HepG2 (cell line): ENCODE measurements at regions not wholly inside any gene's neighbourhood (a gene's known extent, or its start where the extent isn't known, plus 50 kb on each side); places are given as distances from the start of the nearest gene placed in this dataset.

Experiments used
- ATAC-seq: fragments of 200-7000 bp; cut with Tn5 transposase; 3 replicates; pipeline ENCODE4 v1.9.1; 2020; ENCODE audit warnings: mild to moderate bottlenecking, moderate library complexity
- BruUV-seq: library from RNA; stranded (reverse); fragments of 400-500 nt; replicated peaks from 2 replicates; lab custom pipeline; 2021; lab: Mats Ljungman, UMichigan
- CTCF ChIA-PET: fragments of 300-600 bp; formaldehyde crosslinking; extraction: SDS; loops from one replicate; lab custom pipeline; 2021; ENCODE audit warnings: low total read pairs, inconsistent platforms, low intra/inter-chr PET ratio; lab: Yijun Ruan, JAX
- POLR2A ChIA-PET: fragments of 350-600 bp; sonication (Branson Sonifier 250); formaldehyde crosslinking; loops from one replicate; lab custom pipeline; 2020; ENCODE audit warnings: antibody characterized with exemption, inconsistent platforms; lab: Yijun Ruan, JAX
- DNase-seq: peaks from one replicate; pipeline ENCODE4 v3.0.0-alpha.2; 2015; ENCODE audit warnings: low spot score
- FAIRE-seq: peaks from 3 replicates; lab custom pipeline; 2011; peaks lifted over from hg19 to GRCh38; lab: Jason Lieb, UNC
- H2AFZ ChIP-seq: one replicate; pipeline ENCODE4 v1.6.1; 2011; ENCODE audit warnings: low read length, inconsistent platforms
- H3K27ac ChIP-seq: fragments of 300-600 bp; 3 replicates; pipeline ENCODE4 v1.8.0; 2011; ENCODE audit warnings: mixed run types, mild to moderate bottlenecking, mixed read lengths, low read length, inconsistent platforms; ENCODE audit not compliant: insufficient read depth; ENCODE audit errors: extremely low read length
- H3K27me3 ChIP-seq, 2 experiments: fragments of 200-600 bp in 1 of 2; 2 replicates in 1 of 2; 3 replicates in 1 of 2; pipeline versions ENCODE4 v1.6.0 to v1.8.0; 2011; ENCODE audit warnings: low read length in 2 of 2, mild to moderate bottlenecking in 2 of 2, moderate library complexity in 2 of 2, inconsistent platforms in 1 of 2; ENCODE audit not compliant: insufficient read depth in 2 of 2, control insufficient read depth in 1 of 2
- H3K36me3 ChIP-seq, 2 experiments: fragments of 200-600 bp in 1 of 2; replicated peaks in 1 of 2; 2 replicates in 1 of 2; 3 replicates in 1 of 2; pipeline versions ENCODE4 v1.5.1 to v1.8.0; 2011; ENCODE audit warnings: low read length in 2 of 2, inconsistent platforms in 1 of 2; ENCODE audit not compliant: insufficient read depth in 2 of 2, control insufficient read depth in 1 of 2
- H3K4me1 ChIP-seq: 2 replicates; pipeline ENCODE4 v1.5.1; 2012; ENCODE audit warnings: low read length, inconsistent platforms; ENCODE audit not compliant: insufficient read depth
- H3K4me2 ChIP-seq: 2 replicates; pipeline ENCODE4 v1.6.0; 2011; ENCODE audit warnings: low read depth, low read length, inconsistent platforms
- H3K4me3 ChIP-seq, 3 experiments: fragments of 200-600 bp in 1 of 3; sonication (generic), shearing (Covaris generic) in 1 of 3; replicated peaks in 1 of 3; 2 replicates each; pipeline ENCODE4 v1.5.1; 2011 to 2016; ENCODE audit warnings: low read length in 3 of 3, inconsistent platforms in 2 of 3, low read depth in 2 of 3, mild to moderate bottlenecking in 2 of 3, control low read depth in 1 of 3, mixed read lengths in 1 of 3; ENCODE audit not compliant: insufficient read depth in 1 of 3
- H3K79me2 ChIP-seq: one replicate; pipeline ENCODE4 v1.6.1; 2011; ENCODE audit warnings: low read length, inconsistent platforms; ENCODE audit not compliant: insufficient read depth
- H3K9ac ChIP-seq: 2 replicates; pipeline ENCODE4 v1.6.0; 2011; ENCODE audit warnings: mild to moderate bottlenecking, low read depth, low read length, inconsistent platforms; ENCODE audit not compliant: insufficient read depth
- H3K9me3 ChIP-seq: 2 replicates; pipeline ENCODE4 v1.5.1; 2012; ENCODE audit warnings: mild to moderate bottlenecking, low read length
- H4K20me1 ChIP-seq: 2 replicates; pipeline ENCODE4 v1.6.0; 2011; ENCODE audit warnings: inconsistent platforms, mild to moderate bottlenecking, low read length, moderate library complexity; ENCODE audit not compliant: insufficient read depth
- ARID3A ChIP-seq: IDR thresholded peaks from 2 replicates; pipeline ENCODE4 v1.6.1; 2012; ENCODE audit warnings: low read depth, low read length, improper control_type of control experiment
- ATRX ChIP-seq: sonication (generic); formaldehyde crosslinking; IDR thresholded peaks from 2 replicates; pipeline ENCODE4 v1.4.0; 2020; ENCODE audit warnings: missing genetic modification reagents, borderline replicate concordance
- FOSL1 ChIP-seq: sonication (generic); formaldehyde crosslinking; IDR thresholded peaks from 2 replicates; pipeline ENCODE4 v1.9.0; 2021; ENCODE audit warnings: missing genetic modification reagents, borderline replicate concordance
- IKZF1 ChIP-seq: fragments of 450-650 bp; IDR thresholded peaks from 2 replicates; pipeline ENCODE4 v1.7.1; 2016
- SIX4 ChIP-seq: sonication (generic); formaldehyde crosslinking; IDR thresholded peaks from 2 replicates; pipeline ENCODE4 v1.4.0; 2020; ENCODE audit warnings: missing genetic modification reagents
- SNAI1 ChIP-seq: sonication (generic); formaldehyde crosslinking; IDR thresholded peaks from 2 replicates; pipeline ENCODE4 v1.5.0; 2020; ENCODE audit warnings: mild to moderate bottlenecking, missing genetic modification reagents, borderline replicate concordance
- SRSF4 ChIP-seq: fragments of 200-400 bp; formaldehyde crosslinking; IDR thresholded peaks from one replicate; pipeline ENCODE4 v1.6.1; 2018; ENCODE audit warnings: mild to moderate bottlenecking, low read depth, low read length, moderate library complexity; ENCODE audit not compliant: poor library complexity, severe bottlenecking
- TBX2 ChIP-seq: sonication (generic); formaldehyde crosslinking; IDR thresholded peaks from 2 replicates; pipeline ENCODE4 v1.5.0; 2020; ENCODE audit warnings: missing genetic modification reagents, mild to moderate bottlenecking, borderline replicate concordance
- ZBTB1 ChIP-seq: sonication (generic); formaldehyde crosslinking; IDR thresholded peaks from 2 replicates; pipeline ENCODE4 v1.4.0; 2020; ENCODE audit warnings: missing genetic modification reagents, borderline replicate concordance
- ZNF629 ChIP-seq: sonication (generic); formaldehyde crosslinking; conservative IDR thresholded peaks from 2 replicates; pipeline ENCODE4 v1.5.0; 2020; ENCODE audit warnings: missing genetic modification reagents
- WGBS: methylation state at CpG from one replicate; pipeline ENCODE4 v1.1.6; 2017; ENCODE audit warnings: low lambda C conversion rate; 5-methylcytosine and 5-hydroxymethylcytosine counted together
- in situ Hi-C: cut with HindIII; loops from 2 replicates; pipeline ENCODE4 v1.10.0; 2017; ENCODE audit warnings: low pct_unique_long_range_greater_than_20kb; ENCODE audit not compliant: extremely low pct_ligation_motif_present
- intact Hi-C: fragments of 100-400 bp; cut with micrococcal nuclease; formaldehyde crosslinking; loops from one replicate; pipeline ENCODE4 v1.10.0; 2022; ENCODE audit not compliant: unreplicated experiment
- TF ChIP-seq, protein P1 (sequence below): sonication (generic); formaldehyde crosslinking; conservative IDR thresholded peaks from 2 replicates; pipeline ENCODE4 v1.5.0; 2020; ENCODE audit warnings: missing genetic modification reagents

DNA sequence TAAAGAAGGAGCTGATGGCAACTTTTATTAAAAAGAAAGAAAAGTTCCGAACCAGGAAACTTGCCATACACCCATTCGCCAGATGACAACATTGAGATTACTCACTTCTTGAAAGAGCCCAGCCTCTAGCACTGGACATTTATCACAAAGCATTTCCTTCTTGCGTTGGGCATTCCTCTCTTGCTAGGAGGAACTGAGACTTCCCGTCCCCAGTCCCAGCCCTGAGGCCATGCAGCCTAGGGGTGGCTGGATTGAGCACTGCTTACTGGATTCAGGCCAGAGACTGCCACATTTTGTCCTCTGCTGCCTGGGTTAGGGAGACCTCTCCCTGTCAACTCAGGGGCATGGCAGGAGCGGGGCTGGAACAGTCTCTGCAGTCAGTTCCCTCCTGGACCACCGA, 80.1 kb downstream of the SDC1 start:
- intact Hi-C loops (no loop called here), in situ Hi-C loops (no loop called here)
- Histone ChIP-seq H3K27ac (no peak overlapping the region), H3K27me3 (peaks cover 3 to 41% of the 10 kb centered on the region in 2 experiments; a peak in 4 of 5 replicates), H3K79me2 (no peaks in the 10 kb centered on the region), H2AFZ (no peak overlapping the region), H3K4me3 (no peak overlapping the region), H3K36me3 (no peaks in the 10 kb centered on the region), H3K9ac (no peak overlapping the region), H4K20me1 (no peaks in the 10 kb centered on the region), H3K4me1 (peaks cover 48% of the 10 kb centered on the region), H3K9me3 (no peaks in the 10 kb centered on the region), H3K4me2 (no peak overlapping the region)
- TF ChIP-seq TBX2 (no peak), ZNF629 (CRISPR knock-in tag) (peak; percentile 54), SRSF4 (no peak), SIX4 (CRISPR knock-in tag) (no peak), SNAI1 (CRISPR knock-in tag) (no peak), ATRX (CRISPR knock-in tag) (no peak), IKZF1 (no peak), ZBTB1 (CRISPR knock-in tag) (no peak)
- WGBS: 64% methylated on average over 6 of the region's 6 CpGs
- CTCF ChIA-PET: no interaction called here
- no TSS peak for BruUV-seq
- ATAC-seq (no peak), DNase-seq (no peak), FAIRE-seq (no peak)
- POLR2A ChIA-PET: no interaction called here

GRCh38 chr2:20144196-20144595, 80.7 kb downstream of the SDC1 start:
- H3K79me2 ChIP-seq: no peaks in the 10 kb centered on the region
- H3K4me3 ChIP-seq: no peak overlapping the region
- H3K36me3 ChIP-seq: no peaks in the 10 kb centered on the region
- no peak overlapping the region for H2AFZ ChIP-seq
- ChIA-PET CTCF (no interaction called here), POLR2A (no interaction called here)
- in situ Hi-C loops: no loop called here
- ATAC-seq (no peak), DNase-seq (no peak), FAIRE-seq (no peak)
- H4K20me1 ChIP-seq: no peaks in the 10 kb centered on the region
- H3K4me1 ChIP-seq: peaks cover 48% of the 10 kb centered on the region
- H3K9ac ChIP-seq: no peak overlapping the region
- no peak overlapping the region for H3K27ac ChIP-seq
- H3K27me3 ChIP-seq: peaks cover 3 to 47% of the 10 kb centered on the region in 2 experiments; a peak in 4 of 5 replicates
- TF ChIP-seq, protein P1, sequence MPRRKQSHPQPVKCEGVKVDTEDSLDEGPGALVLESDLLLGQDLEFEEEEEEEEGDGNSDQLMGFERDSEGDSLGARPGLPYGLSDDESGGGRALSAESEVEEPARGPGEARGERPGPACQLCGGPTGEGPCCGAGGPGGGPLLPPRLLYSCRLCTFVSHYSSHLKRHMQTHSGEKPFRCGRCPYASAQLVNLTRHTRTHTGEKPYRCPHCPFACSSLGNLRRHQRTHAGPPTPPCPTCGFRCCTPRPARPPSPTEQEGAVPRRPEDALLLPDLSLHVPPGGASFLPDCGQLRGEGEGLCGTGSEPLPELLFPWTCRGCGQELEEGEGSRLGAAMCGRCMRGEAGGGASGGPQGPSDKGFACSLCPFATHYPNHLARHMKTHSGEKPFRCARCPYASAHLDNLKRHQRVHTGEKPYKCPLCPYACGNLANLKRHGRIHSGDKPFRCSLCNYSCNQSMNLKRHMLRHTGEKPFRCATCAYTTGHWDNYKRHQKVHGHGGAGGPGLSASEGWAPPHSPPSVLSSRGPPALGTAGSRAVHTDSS (CRISPR knock-in tag): no peak
- TF ChIP-seq FOSL1 (CRISPR knock-in tag): no peak
- TF ChIP-seq ARID3A: no peak
- intact Hi-C loops: no loop called here
- WGBS: 83% methylated on average over 1 of the region's 1 CpG
- no peak overlapping the region for H3K4me2 ChIP-seq
- BruUV-seq: no TSS peak
- no peaks in the 10 kb centered on the region for H3K9me3 ChIP-seq
